ENCODE measurements at regions not wholly inside any gene's neighbourhood (a gene's known extent, or its start where the extent isn't known, plus 50 kb on each side); places are given as distances from the start of the nearest gene placed in this dataset.

- H3K4me3 Mint-ChIP-seq: no peak overlapping the region
- no peak overlapping the region for H3K4me3 ChIP-seq (ENCODE audit: low read length)
- peaks cover 8 to 23% of the 10 kb centered on the region in 2 donors for H3K27me3 Mint-ChIP-seq (ENCODE audit: low read depth in 2 of 2)
- no peak overlapping the region for H3K27ac ChIP-seq (ENCODE audit: low read length)
- intact Hi-C loops (cut with micrococcal nuclease): no loop called here
- ATAC-seq (no peak), DNase-seq (no peak)
- H3K36me3 Mint-ChIP-seq: peaks cover 9% of the 10 kb centered on the region
- no peaks in the 10 kb centered on the region for H3K36me3 ChIP-seq (ENCODE audit: control insufficient read depth, insufficient read depth, low read length)
- no peaks in the 10 kb centered on the region for H3K4me1 ChIP-seq (ENCODE audit: control insufficient read depth, insufficient read depth, low read length)
- H3K9me3 ChIP-seq (ENCODE audit: control insufficient read depth, insufficient read depth, low read length): no peaks in the 10 kb centered on the region
- TF ChIP-seq CTCF (IDR thresholded peaks at IDR 0.05): no peak
- no peak overlapping the region for H3K27ac Mint-ChIP-seq
- H3K4me1 Mint-ChIP-seq: no peaks in the 10 kb centered on the region
- H3K9me3 Mint-ChIP-seq: no peaks in the 10 kb centered on the region
- 100% methylated on average over 1 of the region's 4 CpGs for WGBS (ENCODE audit: insufficient coverage)
- no peaks in the 10 kb centered on the region for H3K27me3 ChIP-seq (ENCODE audit: control insufficient read depth, insufficient read depth, low read length)
These were observed 91.1 kb upstream of the GNAZ start for GRCh38 chr22:22979121-22979724.

GRCh38 chr22:22979954-22980353 is 90.4 kb upstream of the GNAZ start:
- Histone ChIP-seq H3K27me3 (ENCODE audit: control insufficient read depth, insufficient read depth, low read length) (no peaks in the 10 kb centered on the region), H3K4me3 (ENCODE audit: low read length) (no peak overlapping the region), H3K4me1 (ENCODE audit: control insufficient read depth, insufficient read depth, low read length) (no peaks in the 10 kb centered on the region), H3K27ac (ENCODE audit: low read length) (no peak overlapping the region), H3K9me3 (ENCODE audit: control insufficient read depth, insufficient read depth, low read length) (no peaks in the 10 kb centered on the region), H3K36me3 (ENCODE audit: control insufficient read depth, insufficient read depth, low read length) (no peaks in the 10 kb centered on the region)
- Mint-ChIP-seq H3K27me3 (ENCODE audit: low read depth in 2 of 2) (peaks cover 6 to 15% of the 10 kb centered on the region in 2 donors), H3K4me1 (no peaks in the 10 kb centered on the region), H3K9me3 (no peaks in the 10 kb centered on the region), H3K36me3 (peaks cover 9% of the 10 kb centered on the region), H3K4me3 (no peak overlapping the region), H3K27ac (no peak overlapping the region)
- intact Hi-C loops (cut with micrococcal nuclease): no loop called here
- TF ChIP-seq CTCF (IDR thresholded peaks at IDR 0.05): no peak
- no CpG with 5 or more reads among the region's 1 CpG for WGBS (ENCODE audit: insufficient coverage)
- ATAC-seq (no peak), DNase-seq (no peak)

GRCh38 chr22:22981670-22982571 is 88.4 kb upstream of the GNAZ start:
- Mint-ChIP-seq H3K4me1 (no peaks in the 10 kb centered on the region), H3K4me3 (no peak overlapping the region), H3K27me3 (ENCODE audit: low read depth in 2 of 2) (peaks cover 1 to 2% of the 10 kb centered on the region in 2 donors), H3K9me3 (no peaks in the 10 kb centered on the region), H3K36me3 (peaks cover 9% of the 10 kb centered on the region), H3K27ac (no peak overlapping the region)
- ATAC-seq: no peak
- no peaks in the 10 kb centered on the region for H3K4me1 ChIP-seq (ENCODE audit: control insufficient read depth, insufficient read depth, low read length)
- DNase-seq: no peak
- H3K27ac ChIP-seq (ENCODE audit: low read length): no peak overlapping the region
- no peaks in the 10 kb centered on the region for H3K36me3 ChIP-seq (ENCODE audit: control insufficient read depth, insufficient read depth, low read length)
- H3K27me3 ChIP-seq (ENCODE audit: control insufficient read depth, insufficient read depth, low read length): no peaks in the 10 kb centered on the region
- no peak overlapping the region for H3K4me3 ChIP-seq (ENCODE audit: low read length)
- no peak for TF ChIP-seq CTCF (IDR thresholded peaks at IDR 0.05)
- 87% methylated on average over 3 of the region's 3 CpGs for WGBS (ENCODE audit: insufficient coverage)
- no peaks in the 10 kb centered on the region for H3K9me3 ChIP-seq (ENCODE audit: control insufficient read depth, insufficient read depth, low read length)
- intact Hi-C loops (cut with micrococcal nuclease): no loop called here

Measured in natural killer cell (primary cell).